ENCODE measurements at regions not wholly inside any gene's neighbourhood (a gene's known extent, or its start where the extent isn't known, plus 50 kb on each side); places are given as distances from the start of the nearest gene placed in this dataset.

- TF ChIP-seq EZH2phosphoT487 (IDR thresholded peaks at IDR 0.05; ENCODE audit: borderline replicate concordance, low read depth) (no peak), CTCF (IDR thresholded peaks at IDR 0.05) (no peak), RAD21 (IDR thresholded peaks at IDR 0.05; ENCODE audit: low read length) (no peak), REST (IDR thresholded peaks at IDR 0.05; ENCODE audit: low read depth, low read length) (no peak), TCF12 (IDR thresholded peaks at IDR 0.05) (no peak), IRF3 (IDR thresholded peaks at IDR 0.05; ENCODE audit: low read depth, low read length) (no peak), MAX (IDR thresholded peaks at IDR 0.05; ENCODE audit: low read depth) (no peak), RFX5 (IDR thresholded peaks at IDR 0.05; ENCODE audit: low read length) (no peak), TEAD4 (IDR thresholded peaks at IDR 0.05; ENCODE audit: borderline replicate concordance, insufficient read depth) (no peak)
Observed at GRCh38 chr4:24650849-24651640, 66.7 kb upstream of the DHX15 start.

Data from SK-N-SH (cell line).